GM19455 (cell line): ENCODE measurements at regions not wholly inside any gene's neighbourhood (a gene's known extent, or its start where the extent isn't known, plus 50 kb on each side); places are given as distances from the start of the nearest gene placed in this dataset.

Experiments
- ATAC-seq: cut with Tn5 transposase; IDR thresholded peaks from one replicate; pipeline ENCODE4 v1.9.1; 2021; ENCODE audit not compliant: unreplicated experiment

GRCh38 chr2:7452110-7452876 is 535.1 kb downstream of the RNF144A start:
- no peak for ATAC-seq

DNA sequence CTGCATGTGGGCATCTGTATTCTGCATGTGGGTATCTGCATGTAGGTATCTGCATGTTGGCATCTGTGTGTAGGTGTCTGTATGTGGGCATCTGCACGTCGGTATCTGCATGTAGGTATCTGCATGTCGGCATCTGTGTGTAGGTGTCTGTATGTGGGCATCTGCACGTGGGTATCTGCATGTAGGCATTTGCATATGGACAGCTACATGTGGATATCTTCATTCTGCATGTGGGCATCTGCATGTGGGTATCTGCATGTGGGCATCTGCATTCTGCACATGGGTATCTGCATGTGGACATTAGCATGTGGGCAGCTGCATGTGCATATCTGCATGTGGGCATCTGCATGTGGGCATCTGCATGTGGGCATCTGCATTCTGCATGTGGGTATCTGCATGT is 537.4 kb downstream of the RNF144A start:
- ATAC-seq = no peak

DNA sequence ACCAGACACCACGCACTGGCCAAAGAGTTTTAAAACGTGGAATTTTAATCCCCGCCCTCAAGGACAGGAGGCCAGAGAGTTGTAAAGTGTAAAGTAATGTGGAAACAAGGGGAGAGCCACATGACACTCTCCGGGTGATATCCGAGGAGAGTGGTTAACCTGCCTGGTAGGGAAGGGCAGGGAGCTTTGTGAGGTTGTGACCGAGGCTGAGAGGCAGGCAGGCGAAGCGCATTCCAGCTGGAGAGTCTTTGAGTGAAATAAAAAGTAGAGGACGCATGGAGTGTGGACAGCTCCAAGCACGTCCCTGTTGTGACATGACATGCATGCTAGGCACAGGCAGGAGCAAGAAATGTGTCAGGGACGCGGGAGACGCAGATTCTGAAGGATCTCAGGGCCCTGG is 539.5 kb downstream of the RNF144A start:
- no peak for ATAC-seq

GRCh38 chr2:7458066-7458465 is 540.9 kb downstream of the RNF144A start:
- no peak for ATAC-seq

DNA sequence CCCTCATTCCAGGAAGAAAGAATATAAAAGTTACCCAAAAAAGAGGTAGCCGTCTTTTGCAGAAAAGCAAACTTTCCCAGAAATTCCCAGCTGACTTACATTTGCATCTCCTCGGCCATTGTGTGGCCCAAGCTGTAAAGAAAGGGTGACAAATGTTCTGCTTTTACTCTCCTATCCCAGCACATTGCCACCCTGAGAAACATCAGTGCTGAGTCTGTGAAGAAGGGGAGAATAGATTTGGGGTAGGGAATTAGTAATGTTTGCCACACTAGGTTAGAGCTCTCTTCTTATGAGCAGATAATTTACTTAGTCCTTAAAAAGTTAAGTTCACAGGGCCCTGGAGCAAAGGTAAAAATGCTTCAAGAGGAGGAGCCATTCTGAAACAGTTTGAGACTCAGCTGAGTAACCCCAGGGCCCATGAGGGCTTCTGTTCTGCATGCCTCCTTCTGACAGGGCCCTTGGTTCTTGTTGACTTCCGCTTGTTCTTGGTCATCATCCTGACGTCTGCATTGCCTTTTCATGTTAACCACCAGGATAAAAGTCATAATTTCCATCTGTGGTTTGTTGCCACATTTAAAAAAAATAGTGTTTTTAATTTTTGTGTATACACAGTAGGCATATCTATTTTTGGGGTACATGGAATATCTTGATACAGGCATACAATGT is 550.7 kb downstream of the RNF144A start:
- no peak for ATAC-seq

GRCh38 chr2:7468448-7468828 is 551.2 kb downstream of the RNF144A start:
- ATAC-seq = no peak

GRCh38 chr2:7468955-7469354 is 551.7 kb downstream of the RNF144A start:
- ATAC-seq = no peak

DNA sequence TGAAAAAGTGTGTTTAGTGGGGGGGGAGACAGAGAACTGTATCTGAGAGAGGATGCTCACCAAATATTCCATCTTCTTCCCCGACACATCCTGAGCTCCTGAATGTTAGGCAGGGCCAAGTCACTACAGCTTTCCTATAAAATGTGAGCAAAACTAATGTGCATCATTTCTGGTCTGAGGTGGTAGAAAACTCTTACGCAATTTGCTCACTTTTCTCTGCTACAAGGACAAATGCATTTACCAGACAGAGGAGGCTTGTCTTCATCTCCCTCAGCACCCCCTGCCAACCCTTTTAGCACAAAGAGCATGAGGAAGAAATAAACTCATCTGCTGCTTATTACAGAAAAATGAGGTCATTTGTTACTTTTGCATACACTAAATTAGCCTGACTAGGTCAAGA is 554.0 kb downstream of the RNF144A start:
- no peak for ATAC-seq

DNA sequence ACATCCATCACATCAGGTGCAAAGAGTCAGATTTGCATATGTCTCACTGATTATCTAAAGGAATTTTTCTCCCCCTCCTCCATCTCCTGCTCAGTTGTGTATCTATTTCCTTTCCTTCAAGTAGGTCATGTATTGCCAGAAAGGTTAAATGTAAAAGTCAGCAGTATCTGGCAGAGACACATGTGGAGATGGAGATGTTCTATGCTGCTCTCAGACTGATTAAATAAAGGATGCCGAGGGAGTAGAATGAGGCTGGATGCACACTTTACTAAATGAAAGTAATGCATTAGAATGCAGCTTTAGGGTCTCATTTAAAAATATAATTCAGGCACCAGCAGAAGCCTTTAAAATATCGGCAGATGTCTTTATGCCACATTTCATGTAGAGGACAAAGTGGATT is 555.3 kb downstream of the RNF144A start:
- no peak for ATAC-seq

DNA sequence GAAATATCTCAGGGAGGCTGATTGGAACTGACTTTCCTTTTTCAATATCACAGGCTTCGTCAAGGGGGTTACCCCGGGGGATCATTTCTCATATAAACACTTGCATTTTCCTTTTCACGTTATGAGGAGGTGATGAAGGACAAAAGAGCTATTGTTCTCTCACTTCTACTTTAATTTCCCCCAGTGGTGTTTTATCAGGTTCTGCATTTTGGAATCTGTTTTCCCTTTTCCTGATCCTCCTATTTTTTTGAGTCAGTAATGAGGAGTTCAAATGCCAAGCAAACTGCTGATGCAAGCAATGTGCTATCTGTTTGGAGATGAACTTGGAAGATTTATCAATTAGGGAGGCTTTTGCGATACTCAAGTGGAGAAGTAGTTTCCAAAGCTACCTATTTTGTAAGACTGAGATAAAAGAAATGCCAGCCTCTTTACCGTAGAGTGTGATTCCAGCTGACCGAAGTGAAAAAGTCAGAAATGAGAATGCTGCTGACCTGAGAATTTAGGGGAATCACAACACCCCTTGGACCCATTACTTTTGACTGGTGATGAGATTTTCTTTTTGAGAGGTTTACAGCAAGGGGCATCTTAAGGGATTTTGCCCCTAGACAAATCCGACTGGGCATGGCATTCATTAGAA is 556.0 kb downstream of the RNF144A start:
- ATAC-seq = no peak

DNA sequence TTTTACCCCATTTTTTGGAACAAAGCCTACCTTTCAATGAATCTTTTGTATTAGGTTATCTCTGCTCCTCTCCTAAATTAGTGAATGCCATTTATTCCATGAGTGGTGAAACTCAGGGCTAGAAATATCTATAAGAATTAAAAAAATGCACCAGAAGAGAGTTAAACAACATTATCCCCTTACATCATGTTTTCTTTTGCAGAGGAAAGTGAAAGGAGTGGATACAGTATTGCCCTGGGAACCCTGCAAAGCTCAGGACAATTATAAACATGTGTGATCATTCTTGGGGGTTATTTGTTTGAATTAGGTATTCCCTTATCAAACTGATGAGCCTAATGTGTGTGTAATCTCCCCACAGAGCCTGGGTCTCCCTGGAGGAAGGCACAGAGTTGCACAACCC is 559.2 kb downstream of the RNF144A start:
- no peak for ATAC-seq

DNA sequence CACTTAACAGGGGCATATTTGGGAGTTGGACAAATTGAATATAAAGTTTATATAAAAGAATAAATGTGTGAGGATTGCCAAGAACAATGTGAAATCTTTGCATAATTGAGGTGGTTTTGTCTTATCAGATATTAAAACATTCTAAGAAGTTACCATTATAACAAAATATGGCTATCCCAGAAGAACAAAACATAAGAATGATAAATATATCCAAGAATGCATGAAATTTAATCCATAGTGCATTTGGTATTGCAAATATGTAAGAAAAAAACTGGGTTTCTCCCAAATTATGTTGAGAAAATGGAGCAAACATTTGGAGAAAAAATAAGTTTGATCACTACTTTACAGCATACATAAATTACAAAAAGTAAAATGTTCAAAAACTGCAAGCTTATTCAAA is 562.4 kb downstream of the RNF144A start:
- no peak for ATAC-seq

- ATAC-seq = no peak
These were observed 563.2 kb downstream of the RNF144A start for GRCh38 chr2:7480431-7480830.

DNA sequence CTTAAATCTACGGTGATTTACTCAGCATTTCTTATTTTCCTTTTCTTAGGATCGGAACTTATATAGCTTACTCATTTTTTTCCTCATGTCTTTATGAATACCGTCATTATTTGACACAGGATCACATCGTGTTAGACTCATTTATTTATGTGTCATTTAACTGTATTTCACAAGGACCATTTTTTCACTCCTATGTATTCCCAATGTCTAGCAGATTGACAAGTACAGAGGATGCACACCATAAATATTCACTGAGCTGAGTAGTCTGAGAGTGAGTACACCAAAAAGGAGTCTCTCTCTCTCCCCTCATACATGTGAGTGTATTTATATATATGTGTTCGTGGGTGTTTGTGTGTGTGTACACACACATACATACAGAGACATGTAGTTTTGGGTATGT is 573.5 kb downstream of the RNF144A start:
- ATAC-seq = no peak

GRCh38 chr2:7492719-7493118 is 575.5 kb downstream of the RNF144A start:
- no peak for ATAC-seq

DNA sequence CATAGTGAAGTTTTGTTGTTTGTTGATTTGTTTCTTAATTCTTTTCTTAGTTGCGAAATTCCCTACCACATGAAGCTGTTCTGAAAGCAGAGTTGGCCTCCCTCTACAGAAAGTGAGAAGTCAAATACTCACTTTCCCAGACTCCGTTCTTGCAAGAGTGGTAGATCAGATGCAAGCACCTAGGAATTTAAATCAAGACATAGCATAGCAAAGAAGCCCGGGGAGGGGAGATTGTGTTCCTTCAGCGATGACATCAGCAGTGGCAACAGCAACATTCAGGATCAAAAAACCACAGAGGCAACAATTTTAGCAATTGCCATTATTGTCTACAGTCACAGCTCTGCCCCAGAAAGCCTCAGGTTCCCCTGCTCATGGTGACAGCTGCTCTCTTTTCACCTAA is 580.0 kb downstream of the RNF144A start:
- ATAC-seq = no peak

GRCh38 chr2:7499018-7499417 is 581.8 kb downstream of the RNF144A start:
- no peak for ATAC-seq

GRCh38 chr2:7502336-7502735 is 585.1 kb downstream of the RNF144A start:
- no peak for ATAC-seq

- no peak for ATAC-seq
These were observed 591.2 kb downstream of the RNF144A start for GRCh38 chr2:7508296-7508943.

DNA sequence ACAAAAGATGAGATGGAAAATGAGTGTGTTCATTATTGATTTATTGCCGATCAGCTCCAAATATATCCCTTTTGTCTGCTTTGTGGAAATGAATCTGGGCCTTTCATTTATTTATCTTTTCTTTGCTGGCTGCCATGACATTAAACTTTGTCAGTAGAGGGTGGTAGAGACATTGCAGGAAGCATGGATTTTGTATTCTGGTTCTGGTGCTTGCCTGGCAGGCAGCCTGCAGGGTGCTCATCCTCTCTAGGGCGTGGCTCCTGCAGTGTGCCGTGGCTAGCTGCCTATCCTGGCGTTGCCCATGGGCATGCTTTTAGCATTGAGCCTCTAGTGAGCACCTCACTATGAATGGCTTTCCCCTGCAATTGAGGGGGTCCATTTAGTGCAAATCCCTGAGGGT is 593.1 kb downstream of the RNF144A start:
- ATAC-seq = no peak

- ATAC-seq = no peak
These were observed 596.6 kb downstream of the RNF144A start for GRCh38 chr2:7513834-7514233.

- no peak for ATAC-seq
These were observed 598.1 kb downstream of the RNF144A start for GRCh38 chr2:7515327-7515726.
